Activated effector memory CD4-positive, alpha-beta T cell treated with Interleukin-2 at 50 U/mL for 16 hours (primary cell): ENCODE measurements at regions not wholly inside any gene's neighbourhood (a gene's known extent, or its start where the extent isn't known, plus 50 kb on each side); places are given as distances from the start of the nearest gene placed in this dataset.
"Not testable (repeated sequence)": the region's sequence is repeated elsewhere in the genome, so short reads cannot be mapped to it uniquely, and the experiment has no call there.

Experiments
- DNase-seq: peaks from one replicate; pipeline ENCODE4 v3.0.0-alpha.2; 2020

- no peak for DNase-seq
Measured at GRCh38 chr16:5789033-5789432, 691.4 kb upstream of the EEF2KMT start.

- DNase-seq, result no peak
Measured at GRCh38 chr16:5781436-5781835, 683.8 kb upstream of the EEF2KMT start.

GRCh38 chr16:5776876-5777275 is 679.3 kb upstream of the EEF2KMT start:
- DNase-seq, result no peak

GRCh38 chr16:5775916-5776315 is 678.3 kb upstream of the EEF2KMT start:
- no peak for DNase-seq

GRCh38 chr16:5770118-5770517 is 672.5 kb upstream of the EEF2KMT start:
- DNase-seq, result no peak

- DNase-seq, result no peak
Measured at GRCh38 chr16:5769513-5769912, 671.9 kb upstream of the EEF2KMT start.

GRCh38 chr16:5768445-5768844 is 670.9 kb upstream of the EEF2KMT start:
- DNase-seq, result no peak

- no peak for DNase-seq
Measured at GRCh38 chr16:5763176-5763575, 665.6 kb upstream of the EEF2KMT start.

GRCh38 chr16:5762362-5762761 is 664.8 kb upstream of the EEF2KMT start:
- DNase-seq, result no peak

- DNase-seq, result no peak
Measured at GRCh38 chr16:5761592-5761991, 664.0 kb upstream of the EEF2KMT start.

GRCh38 chr16:5758281-5758680 is 660.7 kb upstream of the EEF2KMT start:
- no peak for DNase-seq

GRCh38 chr16:5756969-5757368 is 659.4 kb upstream of the EEF2KMT start:
- no peak for DNase-seq

GRCh38 chr16:5753381-5753780 is 655.8 kb upstream of the EEF2KMT start:
- DNase-seq, result no peak

- DNase-seq, result no peak
Measured at GRCh38 chr16:5751216-5751615, 653.6 kb upstream of the EEF2KMT start.

- DNase-seq, result not testable (repeated sequence)
Measured at GRCh38 chr16:5750439-5750838, 652.8 kb upstream of the EEF2KMT start.

- DNase-seq, result no peak
Measured at GRCh38 chr16:5738586-5738985, 641.0 kb upstream of the EEF2KMT start.

- DNase-seq, result no peak
Measured at GRCh38 chr16:5736209-5736930, 638.8 kb upstream of the EEF2KMT start.

- no peak for DNase-seq
Measured at GRCh38 chr16:5735444-5735843, 637.8 kb upstream of the EEF2KMT start.

GRCh38 chr16:5730783-5731182 is 633.2 kb upstream of the EEF2KMT start:
- no peak for DNase-seq

- DNase-seq, result no peak
Measured at GRCh38 chr16:5722116-5722619, 624.6 kb upstream of the EEF2KMT start.

- DNase-seq, result no peak
Measured at GRCh38 chr16:5715155-5715554, 617.6 kb upstream of the EEF2KMT start.

GRCh38 chr16:5709889-5710288 is 612.3 kb upstream of the EEF2KMT start:
- DNase-seq, result no peak

- DNase-seq, result no peak
Measured at GRCh38 chr16:5706211-5706610, 608.6 kb upstream of the EEF2KMT start.

- DNase-seq, result no peak
Measured at GRCh38 chr16:5704271-5704670, 606.7 kb upstream of the EEF2KMT start.

- no peak for DNase-seq
Measured at GRCh38 chr16:5693426-5693825, 595.8 kb upstream of the EEF2KMT start.
